ENCODE measurements at regions not wholly inside any gene's neighbourhood (a gene's known extent, or its start where the extent isn't known, plus 50 kb on each side); places are given as distances from the start of the nearest gene placed in this dataset.

DNA sequence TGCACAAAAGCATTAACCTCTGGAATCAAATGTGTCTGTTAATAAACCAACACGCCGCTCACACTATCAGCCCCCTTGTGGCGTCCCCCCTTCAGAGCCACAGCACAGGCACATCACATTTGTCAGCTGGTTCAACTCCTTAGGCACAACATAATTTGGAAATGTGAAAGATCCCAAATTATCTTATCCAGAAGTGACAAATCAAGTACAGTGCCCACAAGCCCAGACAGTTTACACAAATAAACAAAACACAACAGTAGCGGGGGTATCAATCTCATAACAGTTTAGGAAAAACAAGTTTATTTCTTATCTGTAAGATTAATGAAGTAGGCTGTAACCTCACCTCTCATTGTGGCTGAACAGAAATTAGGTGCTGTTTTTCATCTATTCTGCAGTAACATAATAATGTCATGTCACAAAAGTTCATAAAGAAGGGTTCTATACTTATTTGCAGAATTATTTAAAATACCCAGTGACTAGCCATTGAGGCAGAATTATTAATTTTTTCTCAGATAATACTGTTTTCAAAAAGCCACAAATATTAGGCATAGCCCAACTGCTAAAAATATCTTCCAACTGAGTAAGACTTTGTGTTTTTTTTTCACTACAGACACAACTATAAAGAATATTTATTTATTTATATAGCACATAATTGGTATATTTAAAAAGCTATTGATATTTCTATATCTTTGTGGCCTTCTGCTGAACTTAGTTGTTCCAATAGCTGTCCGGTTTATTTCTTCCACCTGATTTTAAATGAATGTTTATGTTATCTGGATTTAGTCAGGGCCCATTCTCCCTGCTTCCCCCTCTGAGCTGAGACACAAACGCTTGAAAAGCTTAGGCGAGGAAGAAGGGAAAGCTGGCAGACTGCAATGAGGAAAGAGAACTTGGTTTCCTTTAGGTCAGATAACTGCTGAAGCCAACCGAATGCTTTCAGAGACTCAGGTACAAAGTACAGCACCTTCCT lies 214.7 kb downstream of the QDPR start:
- no peak overlapping the region for H3K4me3 Mint-ChIP-seq
- WGBS (ENCODE audit: insufficient coverage) = 85% methylated on average over 4 of the region's 8 CpGs
- no peaks in the 10 kb centered on the region for H3K27me3 ChIP-seq (ENCODE audit: control insufficient read depth in 2 of 2, insufficient read depth in 2 of 2, low read length in 2 of 2)
- H3K27ac Mint-ChIP-seq = no peak overlapping the region
- H3K36me3 Mint-ChIP-seq = no peaks in the 10 kb centered on the region
- intact Hi-C loops (cut with micrococcal nuclease) = no loop called here
- H3K9me3 ChIP-seq (replicated peaks in 1 of 2; ENCODE audit: control insufficient read depth in 1 of 2, insufficient read depth in 1 of 2, low read length in 2 of 2) = no peaks in the 10 kb centered on the region
- H3K4me1 Mint-ChIP-seq = no peaks in the 10 kb centered on the region
- no peaks in the 10 kb centered on the region for H3K36me3 ChIP-seq (replicated peaks in 1 of 2; ENCODE audit: control insufficient read depth in 1 of 2, insufficient read depth in 2 of 2, low read length in 2 of 2)
- no peak overlapping the region for H3K9ac ChIP-seq (ENCODE audit: insufficient read depth, low read length, poor library complexity, severe bottlenecking)
- no peak overlapping the region for H3K27ac ChIP-seq (ENCODE audit: low read depth in 1 of 2, low read length in 2 of 2)
- peaks cover 0 to 13% (median 2%) of the 10 kb centered on the region in 7 donors for H3K9me3 Mint-ChIP-seq
- no peak overlapping the region for H3K4me3 ChIP-seq (replicated peaks in 1 of 3; ENCODE audit: low read depth in 2 of 3, low read length in 3 of 3)
- no peaks in the 10 kb centered on the region for H4K20me1 ChIP-seq (ENCODE audit: insufficient read depth, low read length)
- TF ChIP-seq, protein P1, sequence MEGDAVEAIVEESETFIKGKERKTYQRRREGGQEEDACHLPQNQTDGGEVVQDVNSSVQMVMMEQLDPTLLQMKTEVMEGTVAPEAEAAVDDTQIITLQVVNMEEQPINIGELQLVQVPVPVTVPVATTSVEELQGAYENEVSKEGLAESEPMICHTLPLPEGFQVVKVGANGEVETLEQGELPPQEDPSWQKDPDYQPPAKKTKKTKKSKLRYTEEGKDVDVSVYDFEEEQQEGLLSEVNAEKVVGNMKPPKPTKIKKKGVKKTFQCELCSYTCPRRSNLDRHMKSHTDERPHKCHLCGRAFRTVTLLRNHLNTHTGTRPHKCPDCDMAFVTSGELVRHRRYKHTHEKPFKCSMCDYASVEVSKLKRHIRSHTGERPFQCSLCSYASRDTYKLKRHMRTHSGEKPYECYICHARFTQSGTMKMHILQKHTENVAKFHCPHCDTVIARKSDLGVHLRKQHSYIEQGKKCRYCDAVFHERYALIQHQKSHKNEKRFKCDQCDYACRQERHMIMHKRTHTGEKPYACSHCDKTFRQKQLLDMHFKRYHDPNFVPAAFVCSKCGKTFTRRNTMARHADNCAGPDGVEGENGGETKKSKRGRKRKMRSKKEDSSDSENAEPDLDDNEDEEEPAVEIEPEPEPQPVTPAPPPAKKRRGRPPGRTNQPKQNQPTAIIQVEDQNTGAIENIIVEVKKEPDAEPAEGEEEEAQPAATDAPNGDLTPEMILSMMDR (IDR thresholded peaks at IDR 0.05) = no peak
- peaks cover 0 to 4% (median 2%) of the 10 kb centered on the region in 3 donors for H3K27me3 Mint-ChIP-seq (ENCODE audit: low read depth in 3 of 3)
- H2AFZ ChIP-seq (ENCODE audit: insufficient read depth, low read depth, low read length, poor library complexity, severe bottlenecking) = no peak overlapping the region
- DNase-seq = no peak
- H3K4me2 ChIP-seq (replicated peaks; ENCODE audit: extremely low read depth, low read length, poor library complexity, severe bottlenecking) = no peak overlapping the region
- no peaks in the 10 kb centered on the region for H3K79me2 ChIP-seq (ENCODE audit: insufficient read depth, low read length)
- no peaks in the 10 kb centered on the region for H3K4me1 ChIP-seq (ENCODE audit: control insufficient read depth in 1 of 2, insufficient read depth in 2 of 2, low read length in 2 of 2)

DNA sequence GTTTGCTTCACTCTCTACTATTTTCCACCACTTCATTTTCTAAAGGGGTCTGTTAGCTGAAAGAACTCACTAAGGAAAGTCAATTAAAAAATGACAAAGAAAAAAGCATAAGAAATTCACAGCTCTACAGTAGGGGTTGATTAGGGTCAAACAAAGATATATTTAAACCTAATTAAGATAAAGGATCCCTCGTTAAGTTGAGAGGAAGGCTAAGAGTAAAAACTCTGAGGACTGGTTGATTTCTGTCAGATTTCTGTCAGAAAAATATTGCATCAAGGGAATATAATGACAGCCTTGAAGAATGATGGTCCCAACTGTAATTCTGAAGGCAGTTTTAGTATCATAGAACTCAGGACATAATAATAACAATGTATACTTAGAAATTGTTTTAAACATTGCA lies 218.0 kb downstream of the QDPR start:
- DNase-seq = no peak

More for the DNA sequence above, 218.0 kb downstream of the QDPR start:
- WGBS (ENCODE audit: insufficient coverage) = no CpG with 5 or more reads among the region's 1 CpG
- Histone ChIP-seq H3K9ac (ENCODE audit: insufficient read depth, low read length, poor library complexity, severe bottlenecking) (no peak overlapping the region), H3K27ac (ENCODE audit: low read depth in 1 of 2, low read length in 2 of 2) (no peak overlapping the region), H4K20me1 (ENCODE audit: insufficient read depth, low read length) (no peaks in the 10 kb centered on the region), H3K4me2 (replicated peaks; ENCODE audit: extremely low read depth, low read length, poor library complexity, severe bottlenecking) (no peak overlapping the region), H3K79me2 (ENCODE audit: insufficient read depth, low read length) (no peaks in the 10 kb centered on the region), H3K4me1 (ENCODE audit: control insufficient read depth in 1 of 2, insufficient read depth in 2 of 2, low read length in 2 of 2) (no peaks in the 10 kb centered on the region), H2AFZ (ENCODE audit: insufficient read depth, low read depth, low read length, poor library complexity, severe bottlenecking) (no peak overlapping the region), H3K9me3 (replicated peaks in 1 of 2; ENCODE audit: control insufficient read depth in 1 of 2, insufficient read depth in 1 of 2, low read length in 2 of 2) (no peaks in the 10 kb centered on the region), H3K36me3 (replicated peaks in 1 of 2; ENCODE audit: control insufficient read depth in 1 of 2, insufficient read depth in 2 of 2, low read length in 2 of 2) (no peaks in the 10 kb centered on the region), H3K27me3 (ENCODE audit: control insufficient read depth in 2 of 2, insufficient read depth in 2 of 2, low read length in 2 of 2) (no peaks in the 10 kb centered on the region), H3K4me3 (replicated peaks in 1 of 3; ENCODE audit: low read depth in 2 of 3, low read length in 3 of 3) (no peak overlapping the region)
- TF ChIP-seq, protein P1 (IDR thresholded peaks at IDR 0.05) = no peak
- H3K27me3 Mint-ChIP-seq (ENCODE audit: low read depth in 3 of 3) = peaks cover 0 to 2% (median 1%) of the 10 kb centered on the region in 3 donors
- H3K4me1 Mint-ChIP-seq = no peaks in the 10 kb centered on the region
- no peaks in the 10 kb centered on the region for H3K36me3 Mint-ChIP-seq
- H3K27ac Mint-ChIP-seq = no peak overlapping the region
- H3K4me3 Mint-ChIP-seq = no peak overlapping the region
- intact Hi-C loops (cut with micrococcal nuclease) = no loop called here
- peaks cover 0 to 11% (median 2%) of the 10 kb centered on the region in 7 donors for H3K9me3 Mint-ChIP-seq
